ENCODE measurements at regions not wholly inside any gene's neighbourhood (a gene's known extent, or its start where the extent isn't known, plus 50 kb on each side); places are given as distances from the start of the nearest gene placed in this dataset.

GRCh38 chr2:20916604-20917286, 93.8 kb upstream of the LDAH start (continued):
- peak; percentile 26; the same call in 1 of the 2 replicates for TF ChIP-seq ARID4A (CRISPR knock-in tag; IDR thresholded peaks at IDR 0.05; ENCODE audit: borderline replicate concordance)
- TF ChIP-seq SRSF4 (IDR thresholded peaks at IDR 0.05; ENCODE audit: low read depth, low read length, poor library complexity, severe bottlenecking), result no peak
- TF ChIP-seq ZNF83 (CRISPR knock-in tag; IDR thresholded peaks at IDR 0.05; ENCODE audit: borderline replicate concordance), result no peak
- no peak for TF ChIP-seq SMARCC2 (IDR thresholded peaks at IDR 0.05)
- TF ChIP-seq ZNF746 (CRISPR knock-in tag; IDR thresholded peaks at IDR 0.05), result no peak
- TF ChIP-seq RFX5 (IDR thresholded peaks at IDR 0.05; ENCODE audit: low read depth, low read length), result no peak
- TF ChIP-seq, protein P1, sequence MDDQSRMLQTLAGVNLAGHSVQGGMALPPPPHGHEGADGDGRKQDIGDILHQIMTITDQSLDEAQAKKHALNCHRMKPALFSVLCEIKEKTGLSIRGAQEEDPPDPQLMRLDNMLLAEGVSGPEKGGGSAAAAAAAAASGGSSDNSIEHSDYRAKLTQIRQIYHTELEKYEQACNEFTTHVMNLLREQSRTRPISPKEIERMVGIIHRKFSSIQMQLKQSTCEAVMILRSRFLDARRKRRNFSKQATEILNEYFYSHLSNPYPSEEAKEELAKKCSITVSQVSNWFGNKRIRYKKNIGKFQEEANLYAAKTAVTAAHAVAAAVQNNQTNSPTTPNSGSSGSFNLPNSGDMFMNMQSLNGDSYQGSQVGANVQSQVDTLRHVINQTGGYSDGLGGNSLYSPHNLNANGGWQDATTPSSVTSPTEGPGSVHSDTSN (CRISPR knock-in tag; IDR thresholded peaks at IDR 0.05; ENCODE audit: borderline replicate concordance), result no peak
- TF ChIP-seq EED (CRISPR knock-in tag; IDR thresholded peaks at IDR 0.05), result no peak
- TF ChIP-seq ZNF597 (CRISPR knock-in tag; IDR thresholded peaks at IDR 0.05), result no peak
- no peak for TF ChIP-seq ZNF205 (CRISPR knock-in tag; IDR thresholded peaks at IDR 0.05)
- no peak for TF ChIP-seq CBX5 (CRISPR knock-in tag; IDR thresholded peaks at IDR 0.05; ENCODE audit: borderline replicate concordance)
- TF ChIP-seq, protein P2, sequence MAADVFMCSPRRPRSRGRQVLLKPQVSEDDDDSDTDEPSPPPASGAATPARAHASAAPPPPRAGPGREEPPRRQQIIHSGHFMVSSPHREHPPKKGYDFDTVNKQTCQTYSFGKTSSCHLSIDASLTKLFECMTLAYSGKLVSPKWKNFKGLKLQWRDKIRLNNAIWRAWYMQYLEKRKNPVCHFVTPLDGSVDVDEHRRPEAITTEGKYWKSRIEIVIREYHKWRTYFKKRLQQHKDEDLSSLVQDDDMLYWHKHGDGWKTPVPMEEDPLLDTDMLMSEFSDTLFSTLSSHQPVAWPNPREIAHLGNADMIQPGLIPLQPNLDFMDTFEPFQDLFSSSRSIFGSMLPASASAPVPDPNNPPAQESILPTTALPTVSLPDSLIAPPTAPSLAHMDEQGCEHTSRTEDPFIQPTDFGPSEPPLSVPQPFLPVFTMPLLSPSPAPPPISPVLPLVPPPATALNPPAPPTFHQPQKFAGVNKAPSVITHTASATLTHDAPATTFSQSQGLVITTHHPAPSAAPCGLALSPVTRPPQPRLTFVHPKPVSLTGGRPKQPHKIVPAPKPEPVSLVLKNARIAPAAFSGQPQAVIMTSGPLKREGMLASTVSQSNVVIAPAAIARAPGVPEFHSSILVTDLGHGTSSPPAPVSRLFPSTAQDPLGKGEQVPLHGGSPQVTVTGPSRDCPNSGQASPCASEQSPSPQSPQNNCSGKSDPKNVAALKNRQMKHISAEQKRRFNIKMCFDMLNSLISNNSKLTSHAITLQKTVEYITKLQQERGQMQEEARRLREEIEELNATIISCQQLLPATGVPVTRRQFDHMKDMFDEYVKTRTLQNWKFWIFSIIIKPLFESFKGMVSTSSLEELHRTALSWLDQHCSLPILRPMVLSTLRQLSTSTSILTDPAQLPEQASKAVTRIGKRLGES (CRISPR knock-in tag; IDR thresholded peaks at IDR 0.05; ENCODE audit: borderline replicate concordance), result no peak
- TF ChIP-seq ZNF569 (CRISPR knock-in tag; IDR thresholded peaks at IDR 0.05; ENCODE audit: borderline replicate concordance), result no peak
- no peak for TF ChIP-seq TIGD3 (CRISPR knock-in tag; IDR thresholded peaks at IDR 0.05; ENCODE audit: borderline replicate concordance)
- no peak for TF ChIP-seq ZNF777 (CRISPR knock-in tag; IDR thresholded peaks at IDR 0.05)
- no peak for TF ChIP-seq E2F5 (CRISPR knock-in tag; conservative IDR thresholded peaks at IDR 0.05)

All from HepG2 (cell line).